HEK293 (cell line): ENCODE measurements at regions not wholly inside any gene's neighbourhood (a gene's known extent, or its start where the extent isn't known, plus 50 kb on each side); places are given as distances from the start of the nearest gene placed in this dataset.

Source experiments
- CTCF ChIA-PET: fragments of 350-600 bp; formaldehyde crosslinking; extraction: SDS; loops from one replicate; lab custom pipeline; 2021; ENCODE audit warnings: antibody characterized with exemption; lab: Yijun Ruan, JAX
- POLR2A ChIA-PET: fragments of 300-600 bp; formaldehyde crosslinking; extraction: SDS; loops from one replicate; lab custom pipeline; 2020; ENCODE audit warnings: antibody characterized with exemption, inconsistent platforms; lab: Yijun Ruan, JAX
- H3K27ac ChIP-seq: fragments of 200-500 bp; sonication (Bioruptor generic); 2 replicates; pipeline ENCODE4 v1.5.1; 2014; ENCODE audit warnings: low read depth, low read length, control low read depth, inconsistent platforms; ENCODE audit errors: extremely low read depth
- H3K36me3 ChIP-seq, 2 experiments: fragments of 200-500 bp in 1 of 2; sonication (Bioruptor generic) in 1 of 2; 1 replicate in 1 of 2; 2 replicates in 1 of 2; pipeline ENCODE4 v1.5.1; 2014 to 2017; ENCODE audit warnings: inconsistent platforms in 2 of 2, low read length in 2 of 2; ENCODE audit not compliant: control insufficient read depth in 2 of 2, insufficient read depth in 1 of 2
- H3K4me1 ChIP-seq: fragments of 200-500 bp; sonication (Bioruptor generic); 2 replicates; pipeline ENCODE4 v1.5.1; 2014; ENCODE audit warnings: mild to moderate bottlenecking, low read length, inconsistent platforms; ENCODE audit not compliant: control insufficient read depth, insufficient read depth
- H3K4me3 ChIP-seq: 2 replicates; pipeline ENCODE4 v1.5.1; 2011; ENCODE audit warnings: low read depth, mild to moderate bottlenecking, control low read depth, low read length, moderate library complexity
- H3K9me3 ChIP-seq: fragments of 200-500 bp; sonication (Bioruptor generic); 2 replicates; pipeline ENCODE4 v1.5.1; 2014; ENCODE audit warnings: low read depth, low read length, inconsistent platforms; ENCODE audit not compliant: control insufficient read depth, insufficient read depth
- AEBP2 ChIP-seq: fragments of 450-650 bp; formaldehyde crosslinking; IDR thresholded peaks from 2 replicates; pipeline ENCODE4 v1.5.1; 2016; ENCODE audit warnings: missing biosample characterization, missing genetic modification characterization, borderline replicate concordance
- BCL11B ChIP-seq: fragments of 450-650 bp; formaldehyde crosslinking; IDR thresholded peaks from 2 replicates; pipeline ENCODE4 v1.5.1; 2016; ENCODE audit warnings: low read depth, missing biosample characterization, missing genetic modification characterization
- SETDB1 ChIP-seq: IDR thresholded peaks from one replicate; pipeline ENCODE4 v1.6.1; 2017; ENCODE audit warnings: mild to moderate bottlenecking, low read length, moderate library complexity, mixed read lengths; ENCODE audit not compliant: insufficient read length
- TRIM28 ChIP-seq: IDR thresholded peaks from 2 replicates; pipeline ENCODE4 v1.6.1; 2011; ENCODE audit warnings: low read length, control low read depth, borderline replicate concordance
- YY1 ChIP-seq: fragments of 450-650 bp; formaldehyde crosslinking; IDR thresholded peaks from 2 replicates; pipeline ENCODE4 v1.5.1; 2018; ENCODE audit warnings: missing biosample characterization, missing genetic modification characterization
- YY2 ChIP-seq: fragments of 450-650 bp; formaldehyde crosslinking; IDR thresholded peaks from 2 replicates; pipeline ENCODE4 v1.5.1; 2016; ENCODE audit warnings: missing biosample characterization, missing genetic modification characterization
- ZBTB6 ChIP-seq: fragments of 450-650 bp; formaldehyde crosslinking; IDR thresholded peaks from 2 replicates; pipeline ENCODE4 v1.5.1; 2017; ENCODE audit warnings: missing biosample characterization, missing genetic modification characterization
- ZFHX2 ChIP-seq: fragments of 450-650 bp; formaldehyde crosslinking; conservative IDR thresholded peaks from 2 replicates; pipeline ENCODE4 v1.5.1; 2016; ENCODE audit warnings: missing biosample characterization, missing genetic modification characterization
- ZNF133 ChIP-seq: fragments of 450-650 bp; formaldehyde crosslinking; IDR thresholded peaks from 2 replicates; pipeline ENCODE4 v1.5.1; 2016; ENCODE audit warnings: missing biosample characterization, missing genetic modification characterization
- ZNF140 ChIP-seq: fragments of 450-650 bp; formaldehyde crosslinking; IDR thresholded peaks from 2 replicates; pipeline ENCODE4 v1.5.1; 2016; ENCODE audit warnings: missing biosample characterization, missing genetic modification characterization
- ZNF148 ChIP-seq: fragments of 450-650 bp; formaldehyde crosslinking; IDR thresholded peaks from 2 replicates; pipeline ENCODE4 v1.5.0; 2017; ENCODE audit warnings: missing biosample characterization, missing genetic modification characterization, borderline replicate concordance
- ZNF16 ChIP-seq: fragments of 450-650 bp; formaldehyde crosslinking; IDR thresholded peaks from 2 replicates; pipeline ENCODE4 v1.5.1; 2016; ENCODE audit warnings: low read depth, missing biosample characterization, missing genetic modification characterization
- ZNF175 ChIP-seq: fragments of 450-650 bp; formaldehyde crosslinking; IDR thresholded peaks from 2 replicates; pipeline ENCODE4 v1.5.1; 2016; ENCODE audit warnings: missing biosample characterization, missing genetic modification characterization
- ZNF2 ChIP-seq: fragments of 450-650 bp; formaldehyde crosslinking; IDR thresholded peaks from 2 replicates; pipeline ENCODE4 v1.5.1; 2016; ENCODE audit warnings: missing biosample characterization, missing genetic modification characterization
- ZNF211 ChIP-seq: fragments of 450-650 bp; formaldehyde crosslinking; IDR thresholded peaks from 2 replicates; pipeline ENCODE4 v1.5.1; 2016; ENCODE audit warnings: low read depth, missing biosample characterization, missing genetic modification characterization
- ZNF221 ChIP-seq: fragments of 450-650 bp; formaldehyde crosslinking; IDR thresholded peaks from 2 replicates; pipeline ENCODE4 v1.5.1; 2017; ENCODE audit warnings: missing biosample characterization, missing genetic modification characterization, borderline replicate concordance
- ZNF248 ChIP-seq: fragments of 450-650 bp; formaldehyde crosslinking; IDR thresholded peaks from 2 replicates; pipeline ENCODE4 v1.5.1; 2017; ENCODE audit warnings: missing biosample characterization, missing genetic modification characterization
- ZNF394 ChIP-seq: fragments of 450-650 bp; formaldehyde crosslinking; IDR thresholded peaks from 2 replicates; pipeline ENCODE4 v1.5.1; 2016; ENCODE audit warnings: missing biosample characterization, missing genetic modification characterization, mild to moderate bottlenecking, moderate library complexity, borderline replicate concordance
- ZNF510 ChIP-seq: fragments of 450-650 bp; formaldehyde crosslinking; IDR thresholded peaks from 2 replicates; pipeline ENCODE4 v1.5.1; 2018; ENCODE audit warnings: mild to moderate bottlenecking, missing genetic modification characterization, missing biosample characterization; ENCODE audit not compliant: insufficient replicate concordance
- ZNF558 ChIP-seq: fragments of 450-650 bp; formaldehyde crosslinking; IDR thresholded peaks from 2 replicates; pipeline ENCODE4 v1.5.1; 2016; ENCODE audit warnings: missing biosample characterization, missing genetic modification characterization
- ZNF580 ChIP-seq: fragments of 450-650 bp; formaldehyde crosslinking; IDR thresholded peaks from 2 replicates; pipeline ENCODE4 v1.5.1; 2016; ENCODE audit warnings: missing biosample characterization, missing genetic modification characterization
- ZNF664 ChIP-seq: fragments of 450-650 bp; formaldehyde crosslinking; IDR thresholded peaks from 2 replicates; pipeline ENCODE4 v1.5.1; 2016; ENCODE audit warnings: missing biosample characterization, missing genetic modification characterization
- ZNF701 ChIP-seq: fragments of 450-650 bp; formaldehyde crosslinking; IDR thresholded peaks from 2 replicates; pipeline ENCODE4 v1.5.1; 2016; ENCODE audit warnings: missing biosample characterization, missing genetic modification characterization
- ZNF707 ChIP-seq: fragments of 450-650 bp; formaldehyde crosslinking; IDR thresholded peaks from 2 replicates; pipeline ENCODE4 v1.5.1; 2016; ENCODE audit warnings: missing biosample characterization, missing genetic modification characterization
- ZNF76 ChIP-seq: fragments of 450-650 bp; formaldehyde crosslinking; IDR thresholded peaks from 2 replicates; pipeline ENCODE4; 2016; ENCODE audit warnings: low read depth, missing biosample characterization, missing genetic modification characterization, borderline replicate concordance
- ZXDB ChIP-seq: fragments of 450-650 bp; formaldehyde crosslinking; IDR thresholded peaks from 2 replicates; pipeline ENCODE4 v1.5.1; 2016; ENCODE audit warnings: missing biosample characterization, missing genetic modification characterization

- POLR2A ChIA-PET = no interaction called here
- H3K9me3 ChIP-seq = no peaks in the 10 kb centered on the region
- H3K36me3 ChIP-seq = no peaks in the 10 kb centered on the region
- CTCF ChIA-PET = no interaction called here
- H3K27ac ChIP-seq = no peak overlapping the region
- no peak overlapping the region for H3K4me3 ChIP-seq
- H3K4me1 ChIP-seq = no peaks in the 10 kb centered on the region
- TF ChIP-seq SETDB1 = no peak
- no peak for TF ChIP-seq ZXDB (tag by site-specific recombination)
- no peak for TF ChIP-seq ZNF16 (tag by site-specific recombination)
- TF ChIP-seq BCL11B = no peak
- no peak for TF ChIP-seq ZNF211 (tag by site-specific recombination)
- no peak for TF ChIP-seq ZNF394
- no peak for TF ChIP-seq ZNF580 (tag by site-specific recombination)
- TF ChIP-seq AEBP2 (tag by site-specific recombination) = no peak
- no peak for TF ChIP-seq ZNF558 (tag by site-specific recombination)
These were observed 352.5 kb upstream of the ADGRL3 start for GRCh38 chr4:60847614-60848013.

- H3K4me3 ChIP-seq = no peak overlapping the region
- no peaks in the 10 kb centered on the region for H3K9me3 ChIP-seq
- H3K4me1 ChIP-seq = no peaks in the 10 kb centered on the region
- TF ChIP-seq ZNF148 (tag by site-specific recombination) = no peak
- no peak for TF ChIP-seq ZNF248 (tag by site-specific recombination)
- no peak for TF ChIP-seq ZNF133
- no peak for TF ChIP-seq ZNF664 (tag by site-specific recombination)
- TF ChIP-seq ZNF221 (tag by site-specific recombination) = no peak
- no peak for TF ChIP-seq ZNF510 (tag by site-specific recombination)
- no peak for TF ChIP-seq YY1 (tag by site-specific recombination)
- no peak for TF ChIP-seq ZNF707 (tag by site-specific recombination)
- no peak for TF ChIP-seq ZNF2 (tag by site-specific recombination)
- no peak for TF ChIP-seq ZFHX2 (tag by site-specific recombination)
- no peak for TF ChIP-seq ZNF76
- no peak for TF ChIP-seq ZNF701 (tag by site-specific recombination)
- TF ChIP-seq YY2 (tag by site-specific recombination) = no peak
- TF ChIP-seq TRIM28 = no peak
- no peak for TF ChIP-seq ZNF140 (tag by site-specific recombination)
- TF ChIP-seq ZBTB6 (tag by site-specific recombination) = no peak
- TF ChIP-seq ZNF175 = no peak
- H3K27ac ChIP-seq = no peak overlapping the region
- CTCF ChIA-PET = no interaction called here
- POLR2A ChIA-PET = no interaction called here
- no peaks in the 10 kb centered on the region for H3K36me3 ChIP-seq
These were observed 342.9 kb upstream of the ADGRL3 start for GRCh38 chr4:60857130-60857753.
